C1 segment of cervical spinal cord (tissue), 14 donors: ENCODE measurements at regions not wholly inside any gene's neighbourhood (a gene's known extent, or its start where the extent isn't known, plus 50 kb on each side); places are given as distances from the start of the nearest gene placed in this dataset.
"Not testable (repeated sequence)": the region's sequence is repeated elsewhere in the genome, so short reads cannot be mapped to it uniquely, and the experiment has no call there.

ENCODE experiments used
- DNase-seq, 14 donors: peaks; one replicate each; lab custom pipeline; 2025; lab: John Stamatoyannopoulos, UW

- no peak for DNase-seq
Observed at GRCh38 chr5:109630093-109630492, 59.6 kb upstream of the MAN2A1 start.

GRCh38 chr5:109628591-109628990 lies 61.1 kb upstream of the MAN2A1 start:
- DNase-seq: no peak

GRCh38 chr5:109621266-109621665 lies 68.5 kb upstream of the MAN2A1 start:
- DNase-seq: not testable (repeated sequence)

GRCh38 chr5:109620651-109621050 lies 69.1 kb upstream of the MAN2A1 start:
- DNase-seq: peak in 1 of 14 donors; percentile 27

- DNase-seq: peak in 7 of 14 donors; percentile 9 to 38 (median 29)
Observed at GRCh38 chr5:109619606-109620005, 70.1 kb upstream of the MAN2A1 start.

GRCh38 chr5:109619021-109619460 lies 70.7 kb upstream of the MAN2A1 start:
- DNase-seq: no peak

- DNase-seq: no peak
Observed at GRCh38 chr5:109614981-109615380, 74.7 kb upstream of the MAN2A1 start.

- peak in 1 of 14 donors; percentile 68 for DNase-seq
Observed at GRCh38 chr5:109614301-109614700, 75.4 kb upstream of the MAN2A1 start.

- peak in 11 of 14 donors; percentile 26 to 72 (median 57) for DNase-seq
Observed at GRCh38 chr5:109612278-109612905, 77.3 kb upstream of the MAN2A1 start.

GRCh38 chr5:109611505-109611904 lies 78.2 kb upstream of the MAN2A1 start:
- peak in 4 of 14 donors; percentile 10 to 40 (median 29) for DNase-seq

GRCh38 chr5:109611061-109611460 lies 78.7 kb upstream of the MAN2A1 start:
- no peak for DNase-seq

GRCh38 chr5:109610581-109610980 lies 79.1 kb upstream of the MAN2A1 start:
- no peak for DNase-seq

GRCh38 chr5:109605207-109605730 lies 84.5 kb upstream of the MAN2A1 start:
- no peak for DNase-seq

- DNase-seq: no peak
Observed at GRCh38 chr5:109604758-109605157, 85.0 kb upstream of the MAN2A1 start.

GRCh38 chr5:109601736-109602135 lies 88.0 kb upstream of the MAN2A1 start:
- DNase-seq: no peak

GRCh38 chr5:109597893-109598292 lies 91.8 kb upstream of the MAN2A1 start:
- DNase-seq: no peak

GRCh38 chr5:109594217-109594616 lies 95.5 kb upstream of the MAN2A1 start:
- DNase-seq: no peak

- no peak for DNase-seq
Observed at GRCh38 chr5:109590799-109591198, 98.9 kb upstream of the MAN2A1 start.

GRCh38 chr5:109589986-109590385 lies 99.7 kb upstream of the MAN2A1 start:
- no peak for DNase-seq

- no peak for DNase-seq
Observed at GRCh38 chr5:109589239-109589638, 100.5 kb upstream of the MAN2A1 start.

- DNase-seq: no peak
Observed at GRCh38 chr5:109588281-109589035, 101.3 kb upstream of the MAN2A1 start.

- no peak for DNase-seq
Observed at GRCh38 chr5:109584986-109585599, 104.6 kb upstream of the MAN2A1 start.
